HTR-8/SVneo (cell line): ENCODE measurements at regions not wholly inside any gene's neighbourhood (a gene's known extent, or its start where the extent isn't known, plus 50 kb on each side); places are given as distances from the start of the nearest gene placed in this dataset.

Experiments
- DNase-seq: peaks from one replicate; pipeline ENCODE4 v3.0.0; 2011; ENCODE audit warnings: low spot score, mixed read lengths; ENCODE audit not compliant: insufficient read length
- FAIRE-seq: peaks from 2 replicates; lab custom pipeline; 2011; peaks lifted over from hg19 to GRCh38; lab: Jason Lieb, UNC

DNA sequence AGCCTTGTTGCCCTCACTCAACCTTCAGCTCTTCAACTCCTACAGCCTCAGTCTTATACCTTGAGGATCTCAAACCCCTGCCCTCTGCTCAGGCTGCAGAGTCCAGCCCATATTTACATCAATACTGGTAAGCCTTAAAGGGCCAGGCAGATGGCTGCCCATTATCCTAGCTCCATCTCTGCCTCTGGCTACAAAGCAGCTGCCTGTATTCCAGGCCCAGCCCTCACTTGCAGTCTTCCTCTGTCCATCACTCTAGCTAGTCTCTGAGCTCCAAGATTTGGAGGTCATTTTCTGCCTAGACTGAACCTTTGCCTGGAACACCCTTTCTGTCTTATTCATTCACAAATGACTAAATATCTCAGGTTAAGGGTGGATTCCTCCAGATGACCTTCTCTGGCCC, 50.2 kb upstream of the GALNT10 start:
- FAIRE-seq (no peak), DNase-seq (no peak)
